B cell (primary cell): ENCODE measurements at regions not wholly inside any gene's neighbourhood (a gene's known extent, or its start where the extent isn't known, plus 50 kb on each side); places are given as distances from the start of the nearest gene placed in this dataset.

ENCODE experiments used
- ATAC-seq: fragments of 200-7000 bp; cut with Tn5 transposase; one replicate; pipeline ENCODE4 v1.10.0; 2021; ENCODE audit warnings: low read depth, mild to moderate bottlenecking, moderate number of reproducible peaks, moderate library complexity
- CTCF ChIA-PET: fragments of 350-600 bp; sonication (Branson Sonifier 250); formaldehyde crosslinking; loops from one replicate; lab custom pipeline; 2021; ENCODE audit warnings: antibody characterized with exemption, inconsistent platforms; lab: Charles Lee
- POLR2A ChIA-PET: fragments of 350-600 bp; sonication (Branson Sonifier 250); formaldehyde crosslinking; loops from one replicate; lab custom pipeline; 2021; ENCODE audit warnings: antibody characterized with exemption; lab: Charles Lee
- DNase-seq: peaks from one replicate; pipeline ENCODE4 v3.0.0; 2013
- H2AFZ ChIP-seq: 2 replicates; pipeline ENCODE4 v1.6.1; 2012; ENCODE audit warnings: mild to moderate bottlenecking, low read depth, low read length; ENCODE audit not compliant: insufficient read depth, poor library complexity, severe bottlenecking
- H3K27ac ChIP-seq, 2 donors: 1 replicate in 1 of 2; 2 replicates in 1 of 2; pipeline ENCODE4 v1.5.1; 2012 to 2013; ENCODE audit warnings: low read length in 2 of 2, mild to moderate bottlenecking in 2 of 2, moderate library complexity in 1 of 2
- H3K27me3 ChIP-seq, 4 experiments: fragments of 200-600 bp in 1 of 4; sonication (generic) in 1 of 4; replicated peaks in 1 of 4; 1 replicate in 2 of 4; 2 replicates in 2 of 4; pipeline versions ENCODE4 v1.6.1 to v1.7.0; 2013 to 2016; ENCODE audit warnings: low read length in 3 of 4, mild to moderate bottlenecking in 2 of 4, mixed read lengths in 1 of 4, moderate library complexity in 1 of 4; ENCODE audit not compliant: insufficient read depth in 4 of 4, control insufficient read depth in 3 of 4; ENCODE audit errors: control extremely low read depth in 1 of 4
- H3K36me3 ChIP-seq, 2 experiments: replicated peaks in 1 of 2; 1 replicate in 1 of 2; 2 replicates in 1 of 2; pipeline versions ENCODE4 v1.6.1 to v1.7.1; 2013; ENCODE audit warnings: low read length in 1 of 2; ENCODE audit not compliant: insufficient read depth in 2 of 2, control insufficient read depth in 1 of 2; ENCODE audit errors: control extremely low read depth in 1 of 2, extremely low read depth in 1 of 2
- H3K4me1 ChIP-seq, 2 donors: fragments of 200-600 bp in 1 of 2; sonication (generic) in 1 of 2; 1 replicate in 1 of 2; 2 replicates in 1 of 2; pipeline versions ENCODE4 v1.5.1 to v1.6.1; 2013 to 2017; ENCODE audit warnings: low read length in 2 of 2; ENCODE audit not compliant: control insufficient read depth in 2 of 2, insufficient read depth in 2 of 2
- H3K4me2 ChIP-seq: replicated peaks from 2 replicates; pipeline ENCODE3; 2012; ENCODE audit warnings: mild to moderate bottlenecking, low read depth, low read length; ENCODE audit not compliant: poor library complexity, severe bottlenecking
- H3K4me3 ChIP-seq, 5 experiments: fragments of 200-600 bp in 1 of 5; sonication (generic) in 1 of 5; 1 replicate in 3 of 5; 2 replicates in 2 of 5; pipeline versions ENCODE4 v1.5.1 to v1.7.0; 2011 to 2016; ENCODE audit warnings: low read length in 4 of 5, mild to moderate bottlenecking in 4 of 5, low read depth in 2 of 5, control low read depth in 1 of 5, moderate library complexity in 1 of 5; ENCODE audit not compliant: insufficient read depth in 1 of 5; ENCODE audit errors: control extremely low read depth in 1 of 5, extremely low read depth in 1 of 5
- H3K79me2 ChIP-seq: fragments of 200-600 bp; sonication (generic); one replicate; pipeline ENCODE4 v1.6.0; 2016; ENCODE audit warnings: low read length; ENCODE audit not compliant: control insufficient read depth, insufficient read depth
- H3K9ac ChIP-seq: fragments of 200-600 bp; sonication (generic); 2 replicates; pipeline ENCODE4 v1.6.1; 2017; ENCODE audit warnings: mild to moderate bottlenecking, low read length, moderate library complexity
- H3K9me3 ChIP-seq, 3 donors: one replicate each; pipeline versions ENCODE4 v1.6.1 to v1.7.1; 2013; ENCODE audit warnings: low read length in 2 of 3; ENCODE audit not compliant: control insufficient read depth in 2 of 3, insufficient read depth in 1 of 3; ENCODE audit errors: control extremely low read depth in 1 of 3
- H4K20me1 ChIP-seq: 2 replicates; pipeline ENCODE4 v1.6.0; 2012; ENCODE audit warnings: mild to moderate bottlenecking, low read length; ENCODE audit not compliant: insufficient read depth, control insufficient read depth, poor library complexity, severe bottlenecking
- H3K27ac Mint-ChIP-seq: one replicate; pipeline ENCODE4 v1.8.0; 2021; ENCODE audit warnings: mixed read lengths
- H3K27me3 Mint-ChIP-seq: one replicate; pipeline ENCODE4 v1.8.0; 2021; ENCODE audit warnings: mixed read lengths
- H3K4me1 Mint-ChIP-seq: one replicate; pipeline ENCODE4 v1.8.0; 2021; ENCODE audit warnings: mixed read lengths
- H3K4me3 Mint-ChIP-seq: one replicate; pipeline ENCODE4 v1.8.0; 2021; ENCODE audit warnings: mixed read lengths
- H3K9me3 Mint-ChIP-seq: one replicate; pipeline ENCODE4 v1.8.0; 2022; ENCODE audit warnings: mixed read lengths; ENCODE audit not compliant: insufficient read depth
- CTCF ChIP-seq: fragments of 200-600 bp; IDR thresholded peaks from one replicate; pipeline ENCODE4 v1.8.0; 2022; ENCODE audit warnings: antibody characterized with exemption, mild to moderate bottlenecking
- EZH2 ChIP-seq: IDR thresholded peaks from 2 replicates; pipeline ENCODE4 v1.6.1; 2012; ENCODE audit warnings: borderline replicate concordance, low read depth, mild to moderate bottlenecking, moderate library complexity, low read length; ENCODE audit not compliant: insufficient read depth, poor library complexity, severe bottlenecking
- WGBS: methylation state at CpG from one replicate; pipeline ENCODE4 v1.1.5; 2013; ENCODE audit warnings: missing lambda C conversion rate; ENCODE audit not compliant: insufficient coverage; 5-methylcytosine and 5-hydroxymethylcytosine counted together
- intact Hi-C: fragments of 100-400 bp; cut with micrococcal nuclease; formaldehyde crosslinking; loops from one replicate; pipeline ENCODE4 v1.10.0; 2022

- ATAC-seq: no peak
- no peak overlapping the region for H3K27ac ChIP-seq
- 96% methylated on average over 3 of the region's 6 CpGs for WGBS
- Mint-ChIP-seq H3K4me3 (no peak overlapping the region), H3K4me1 (no peaks in the 10 kb centered on the region), H3K27me3 (no peaks in the 10 kb centered on the region), H3K9me3 (peaks cover 6% of the 10 kb centered on the region), H3K27ac (no peak overlapping the region)
- H3K4me2 ChIP-seq: no peak overlapping the region
- no peaks in the 10 kb centered on the region for H3K79me2 ChIP-seq
- DNase-seq: no peak
- POLR2A ChIA-PET: no interaction called here
- no peak overlapping the region for H2AFZ ChIP-seq
- no peak overlapping the region for H3K9ac ChIP-seq
- TF ChIP-seq CTCF: no peak
- no peak for TF ChIP-seq EZH2
- H4K20me1 ChIP-seq: no peaks in the 10 kb centered on the region
- intact Hi-C loops: no loop called here
- no peaks in the 10 kb centered on the region for H3K4me1 ChIP-seq
- H3K9me3 ChIP-seq: no peaks in the 10 kb centered on the region
- no peaks in the 10 kb centered on the region for H3K36me3 ChIP-seq
- CTCF ChIA-PET: no interaction called here
- H3K27me3 ChIP-seq: no peaks in the 10 kb centered on the region
- no peak overlapping the region for H3K4me3 ChIP-seq
These were observed 285.0 kb upstream of the ERCC4 start for GRCh38 chr16:13634959-13635358.

- Mint-ChIP-seq H3K4me3 (no peak overlapping the region), H3K9me3 (peaks cover 10% of the 10 kb centered on the region), H3K27ac (no peak overlapping the region), H3K27me3 (peaks cover 2% of the 10 kb centered on the region), H3K4me1 (no peaks in the 10 kb centered on the region)
- WGBS: 92% methylated on average over 2 of the region's 2 CpGs
- ATAC-seq: no peak
- ChIA-PET CTCF (no interaction called here), POLR2A (no interaction called here)
- Histone ChIP-seq H3K4me1 (no peaks in the 10 kb centered on the region), H3K27me3 (no peaks in the 10 kb centered on the region), H3K4me3 (no peak overlapping the region), H3K9me3 (no peaks in the 10 kb centered on the region), H4K20me1 (no peaks in the 10 kb centered on the region), H2AFZ (no peak overlapping the region), H3K27ac (no peak overlapping the region), H3K9ac (no peak overlapping the region), H3K79me2 (no peaks in the 10 kb centered on the region), H3K4me2 (no peak overlapping the region), H3K36me3 (no peaks in the 10 kb centered on the region)
- TF ChIP-seq CTCF (no peak), EZH2 (no peak)
- intact Hi-C loops: no loop called here
- no peak for DNase-seq
These were observed 281.7 kb upstream of the ERCC4 start for GRCh38 chr16:13638218-13638617.
